ENCODE measurements at regions not wholly inside any gene's neighbourhood (a gene's known extent, or its start where the extent isn't known, plus 50 kb on each side); places are given as distances from the start of the nearest gene placed in this dataset.

DNA sequence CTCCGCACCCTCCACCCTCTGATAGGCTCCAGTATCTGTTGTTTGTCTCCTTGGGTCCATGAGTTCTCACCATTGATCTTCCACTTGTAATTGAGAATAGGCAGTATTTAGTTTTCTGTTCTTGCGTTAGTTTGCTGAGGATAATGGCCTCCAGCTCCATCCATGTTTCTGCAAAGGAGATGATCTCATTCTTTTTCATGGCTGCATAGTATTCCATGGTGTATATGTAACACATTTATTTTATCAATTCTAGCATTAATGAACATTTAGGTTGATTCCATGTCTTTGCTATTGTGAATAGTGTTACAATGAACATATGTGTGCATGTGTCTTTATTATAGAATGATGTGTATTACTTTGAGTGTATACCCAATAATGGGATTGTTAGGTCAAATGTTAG, 814.6 kb upstream of the FRG1 start:
- no peak for TF ChIP-seq CTCF (IDR thresholded peaks at IDR 0.05)
- no peak for TF ChIP-seq POLR2AphosphoS5 (IDR thresholded peaks at IDR 0.05)
- TF ChIP-seq POLR2A (IDR thresholded peaks at IDR 0.05) = no peak
- TF ChIP-seq EP300 (IDR thresholded peaks at IDR 0.05) = no peak

All from gastroesophageal sphincter (tissue), 3 donors.